CD4-positive, alpha-beta T cell treated with Interleukin-6 at 100 ng/mL for 8 hours (primary cell): ENCODE measurements at regions not wholly inside any gene's neighbourhood (a gene's known extent, or its start where the extent isn't known, plus 50 kb on each side); places are given as distances from the start of the nearest gene placed in this dataset.
"Not testable (repeated sequence)": the region's sequence is repeated elsewhere in the genome, so short reads cannot be mapped to it uniquely, and the experiment has no call there.

Source experiments
- DNase-seq: peaks from one replicate; pipeline ENCODE4 v3.0.0-alpha.2; 2020; ENCODE audit warnings: mixed read lengths, low spot score

DNA sequence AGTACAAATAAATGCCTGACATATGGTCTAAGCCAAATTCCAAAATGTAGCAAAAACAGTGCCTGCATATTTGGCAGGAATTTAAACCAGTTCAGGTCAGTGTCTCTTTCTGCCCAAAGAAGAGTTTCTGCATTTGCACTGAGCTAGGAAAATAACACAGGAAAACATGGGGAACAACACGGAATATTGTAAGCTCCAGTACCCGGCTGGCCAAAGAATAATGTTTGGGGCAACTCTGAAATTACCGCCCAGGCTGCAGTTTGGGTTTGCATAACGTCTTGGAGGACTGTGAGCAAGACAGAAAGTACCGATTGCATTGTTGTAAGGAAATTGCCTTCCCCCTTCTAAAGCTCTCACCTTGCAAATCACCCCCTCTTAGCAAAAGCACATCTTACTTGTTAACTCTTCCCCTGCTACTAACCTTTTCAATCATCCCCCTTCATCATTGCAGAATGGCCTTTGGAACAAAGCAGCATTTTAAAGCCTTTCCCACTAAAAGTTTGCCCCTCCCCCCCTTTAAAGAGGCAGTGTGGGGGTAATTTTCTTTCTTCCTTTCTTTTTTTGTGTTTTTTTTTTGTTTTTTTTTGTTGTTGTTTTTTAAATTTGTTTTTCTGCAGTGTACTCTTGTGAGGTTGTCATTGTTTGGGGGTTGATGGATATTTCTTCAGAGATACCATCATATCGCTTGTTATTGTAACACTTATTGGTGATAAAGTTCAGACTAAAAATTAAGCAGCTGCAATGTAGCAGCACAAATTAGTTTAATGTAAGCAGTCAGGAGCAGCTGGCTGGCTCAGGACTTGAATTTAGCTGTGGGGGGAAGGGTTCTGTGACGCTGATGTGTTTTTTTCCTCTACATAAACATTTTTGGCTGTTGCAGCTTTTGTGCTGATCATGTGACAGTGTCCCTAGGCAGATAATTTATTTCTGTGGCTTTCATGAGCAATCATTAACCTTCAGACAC lies 100.0 kb upstream of the CITED2 start:
- DNase-seq: no peak

DNA sequence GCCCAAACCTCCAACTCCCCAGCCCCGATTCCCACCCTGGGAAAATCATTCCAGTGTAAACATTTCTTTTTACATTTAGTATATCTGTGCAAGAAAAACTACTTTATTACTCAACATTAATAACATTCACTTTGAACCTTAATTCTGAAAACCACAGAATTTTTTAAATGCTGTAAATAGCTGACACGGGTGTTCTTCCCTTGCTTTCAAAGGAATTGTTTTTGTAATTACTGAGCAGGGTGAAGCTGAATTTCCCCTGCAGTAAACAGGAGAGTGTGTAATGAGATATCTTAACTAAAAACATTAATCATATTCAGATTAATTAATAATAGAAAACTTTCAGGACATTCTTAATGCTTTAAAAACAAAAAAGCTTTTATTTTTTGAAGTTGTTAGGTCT lies 99.3 kb upstream of the CITED2 start:
- DNase-seq: no peak

DNA sequence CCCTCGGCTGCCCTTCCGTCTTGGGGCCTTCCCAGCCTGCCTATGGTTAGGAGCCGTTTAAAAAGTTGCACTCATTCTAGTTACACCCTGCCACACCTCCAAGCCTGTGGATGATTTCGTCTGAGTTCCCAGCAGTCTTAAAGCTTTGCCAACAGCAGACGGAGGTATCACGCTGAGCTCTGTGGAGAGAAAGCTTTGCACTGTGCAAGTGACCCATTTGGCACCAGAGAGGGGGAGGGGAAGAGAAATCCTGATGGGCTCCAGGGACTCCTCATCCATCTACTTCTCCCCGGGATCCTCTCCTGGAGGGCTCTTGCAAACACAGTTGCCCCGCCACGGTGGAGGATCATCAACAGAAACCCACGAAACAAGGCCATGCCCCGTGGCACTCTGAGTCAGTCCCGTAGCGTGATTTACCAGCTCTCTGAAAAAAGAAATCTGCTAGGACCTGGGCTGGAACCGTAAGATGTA lies 98.8 kb upstream of the CITED2 start:
- DNase-seq: no peak

DNA sequence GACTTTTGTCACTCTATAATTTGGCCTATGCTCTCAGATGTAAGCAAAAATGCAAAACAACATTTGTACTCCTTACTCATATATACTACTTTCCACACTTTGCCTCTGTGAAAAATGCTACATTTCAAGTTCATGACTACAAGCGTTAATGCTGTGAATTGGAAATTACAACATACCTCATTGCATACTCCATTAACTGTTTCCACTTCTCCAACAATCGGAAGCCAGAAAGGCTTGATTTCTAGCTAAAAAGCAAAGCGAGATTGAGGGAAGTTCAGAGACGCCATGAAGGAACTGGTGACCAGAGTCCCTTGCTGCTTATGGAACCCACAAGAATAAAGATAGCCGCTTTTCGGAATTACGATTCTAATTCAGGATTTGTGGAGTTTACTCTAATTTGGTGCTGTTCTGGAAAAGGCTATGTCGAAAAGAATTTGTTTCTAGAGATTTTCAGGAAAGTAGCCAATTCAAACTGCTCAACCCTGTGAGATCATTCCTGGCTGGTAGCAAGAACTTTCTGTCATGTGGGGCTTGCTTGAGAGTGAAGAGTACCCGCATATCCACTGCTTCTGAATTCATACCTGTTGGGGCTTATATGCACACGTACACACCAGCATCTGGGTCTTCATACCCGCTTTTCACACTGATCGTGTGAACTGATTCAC lies 98.0 kb upstream of the CITED2 start:
- no peak for DNase-seq

DNA sequence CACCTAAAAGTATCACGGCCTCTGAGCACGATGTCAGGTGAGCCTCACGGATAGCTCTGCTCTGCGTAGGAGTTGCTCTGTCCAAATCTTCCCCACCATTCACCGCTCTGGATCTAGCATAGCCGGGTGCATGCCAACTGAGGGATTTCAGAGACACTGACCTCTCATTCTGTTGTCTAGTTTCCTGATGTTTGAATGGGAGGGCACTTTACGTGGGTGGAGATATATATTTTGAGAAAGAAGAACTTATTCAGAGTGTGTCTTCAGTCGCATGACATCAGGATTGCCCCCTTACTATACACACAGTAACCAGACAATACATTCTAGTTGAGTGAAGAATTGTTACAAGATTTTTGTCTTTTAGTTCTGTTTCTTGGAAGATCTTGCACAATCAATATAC lies 96.5 kb upstream of the CITED2 start:
- no peak for DNase-seq

DNA sequence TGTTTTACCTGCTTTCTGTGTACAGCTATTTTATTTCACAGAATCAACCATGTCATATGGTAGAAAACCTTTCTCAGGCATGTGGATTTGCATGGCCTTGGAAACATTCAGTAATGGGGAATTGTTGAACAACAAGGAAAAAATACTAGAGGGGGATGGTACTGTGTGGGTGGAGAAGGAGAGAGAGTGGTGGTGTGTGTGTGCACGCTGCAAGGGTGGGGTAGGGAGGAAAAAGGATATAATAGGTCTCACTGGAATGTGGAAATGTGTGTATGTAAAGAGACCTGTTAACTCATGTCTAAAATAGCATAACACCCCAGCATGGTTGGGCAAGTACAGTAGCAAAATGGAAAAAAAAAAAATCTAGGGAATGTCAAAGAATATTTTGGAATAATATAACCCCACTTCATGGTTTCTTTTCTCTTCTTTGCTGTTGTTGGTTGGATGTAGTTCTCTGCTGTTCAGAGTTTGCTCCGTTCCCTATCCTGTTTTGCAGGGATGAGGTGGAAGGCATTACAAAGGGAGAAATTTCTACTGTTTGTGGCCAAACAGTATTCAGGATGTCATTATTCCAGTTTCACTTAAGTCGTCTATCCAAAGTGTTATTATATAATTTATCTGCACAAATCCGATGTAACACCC lies 93.9 kb upstream of the CITED2 start:
- DNase-seq: no peak

DNA sequence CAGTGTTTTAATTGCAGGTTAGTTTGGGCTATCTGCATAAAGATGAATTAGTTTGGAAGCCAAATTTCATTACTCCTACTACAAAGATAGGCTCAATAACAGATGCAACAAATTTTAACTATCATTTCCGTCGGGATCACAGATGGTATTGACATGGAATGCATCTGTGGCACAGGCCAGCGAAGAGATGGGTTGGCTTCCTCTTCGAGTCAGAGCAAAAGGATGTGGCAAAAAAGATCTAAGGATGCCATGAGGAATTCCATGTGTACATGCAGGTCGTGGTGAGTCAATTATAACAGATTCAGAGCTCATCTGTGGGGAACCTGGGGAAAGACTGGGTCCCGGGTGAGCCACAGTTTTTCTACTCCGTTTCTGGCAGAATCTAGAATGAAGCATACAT lies 83.0 kb upstream of the CITED2 start:
- DNase-seq: no peak

DNA sequence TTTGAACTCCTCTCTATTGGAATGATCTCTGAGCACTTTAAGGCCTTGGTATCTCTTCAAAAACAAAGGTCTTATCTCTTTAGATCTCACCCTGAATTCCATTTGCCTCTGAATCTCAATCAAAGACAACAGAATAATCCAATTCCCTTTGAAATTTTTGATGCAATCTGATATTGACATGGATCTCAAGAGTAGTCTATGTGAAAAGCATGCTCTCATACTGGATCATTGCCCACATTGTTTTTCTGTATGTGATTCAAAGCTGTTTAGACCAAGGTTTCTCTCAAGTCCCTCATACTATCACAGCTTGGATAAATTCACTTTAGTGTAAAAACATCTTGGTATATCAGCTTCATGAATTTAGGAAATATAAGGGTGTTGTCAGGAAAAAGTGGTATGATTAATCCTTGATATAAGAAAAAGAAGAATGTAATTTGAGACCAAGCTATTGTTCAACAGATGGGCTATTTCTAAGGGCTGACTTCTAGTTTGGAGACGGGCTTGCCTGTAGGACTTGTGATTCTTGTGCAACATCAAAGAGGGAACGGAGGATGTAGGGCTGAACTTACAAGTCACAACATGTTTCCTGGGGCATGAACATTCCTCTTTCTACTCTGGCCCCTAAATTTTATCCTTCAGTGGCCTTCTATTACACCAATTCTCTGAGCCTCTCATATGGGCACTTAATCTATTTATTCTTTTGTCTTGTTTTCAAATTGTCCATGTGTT lies 77.9 kb upstream of the CITED2 start:
- no peak for DNase-seq

DNA sequence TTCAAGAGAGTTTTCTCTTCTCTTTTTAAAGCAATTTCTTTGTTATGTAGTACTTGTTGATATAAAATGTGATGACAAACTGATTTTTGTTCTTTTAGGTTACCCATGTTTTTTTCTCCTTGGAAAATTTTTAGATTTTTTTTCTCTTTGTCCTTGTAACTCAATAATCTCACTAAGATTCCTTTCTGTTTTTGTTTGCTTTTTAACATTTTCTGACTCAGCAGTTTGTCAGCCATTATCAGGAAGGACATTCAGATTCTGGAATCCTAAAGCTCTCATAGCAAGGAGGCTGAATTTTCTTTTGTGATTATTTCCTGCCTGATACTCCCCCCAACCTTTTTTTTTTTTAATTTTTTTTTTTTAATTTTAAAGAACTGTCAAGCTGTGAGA lies 75.2 kb upstream of the CITED2 start:
- no peak for DNase-seq

DNA sequence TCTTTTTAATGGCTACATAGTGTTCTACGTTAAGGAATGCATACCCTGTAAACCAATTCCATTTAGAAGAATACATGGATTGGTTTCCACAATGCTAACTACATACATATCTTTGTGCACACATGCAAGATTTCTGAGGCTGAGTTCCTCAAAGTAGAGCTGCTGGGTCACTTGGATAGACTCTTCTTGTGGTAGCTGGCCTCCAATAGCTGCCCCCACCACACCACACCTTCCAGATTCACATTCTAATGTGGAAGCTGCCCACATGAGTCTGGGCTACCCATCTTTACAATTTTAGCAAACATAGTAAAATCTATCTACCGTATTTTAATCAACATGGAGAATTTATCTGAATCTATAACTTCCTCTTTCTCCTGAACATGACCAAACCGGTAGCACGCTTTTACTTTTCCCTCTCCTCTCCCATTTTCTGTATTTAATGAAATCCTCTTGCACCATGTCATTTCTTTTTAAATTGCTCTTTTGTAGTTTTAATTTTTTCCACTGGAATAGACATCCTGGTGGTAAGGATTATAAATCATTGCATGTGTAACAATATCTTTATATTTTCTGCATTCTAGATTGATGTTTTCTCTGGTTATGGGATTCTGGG lies 74.7 kb upstream of the CITED2 start:
- no peak for DNase-seq

DNA sequence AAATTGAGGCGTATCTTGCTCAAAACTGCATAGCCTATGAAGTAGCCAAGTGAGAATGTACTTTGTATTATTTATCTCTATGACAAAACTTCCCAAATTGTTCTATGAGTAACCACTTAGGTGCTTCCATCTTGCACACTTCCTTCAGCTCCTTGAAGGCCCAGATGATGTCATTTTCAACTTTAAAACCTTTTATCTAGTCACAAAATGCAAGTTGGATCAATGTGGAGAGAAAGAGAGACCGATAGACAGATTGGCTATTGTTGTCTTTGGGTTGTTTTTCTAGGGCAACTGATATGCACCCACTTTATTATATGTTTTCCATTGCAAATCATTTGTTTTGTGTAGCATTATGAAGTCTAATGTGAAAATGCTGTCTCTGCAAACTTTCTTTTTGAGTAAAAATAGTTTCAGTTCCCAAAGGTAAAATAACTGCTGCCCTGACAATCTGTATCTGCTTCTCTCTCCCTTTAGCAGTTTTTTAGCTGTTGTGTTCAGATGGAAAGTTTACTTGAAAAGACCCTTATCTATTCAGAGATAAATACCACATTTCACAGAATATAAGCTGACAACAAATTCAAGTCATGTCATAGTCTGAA lies 73.7 kb upstream of the CITED2 start:
- no peak for DNase-seq

DNA sequence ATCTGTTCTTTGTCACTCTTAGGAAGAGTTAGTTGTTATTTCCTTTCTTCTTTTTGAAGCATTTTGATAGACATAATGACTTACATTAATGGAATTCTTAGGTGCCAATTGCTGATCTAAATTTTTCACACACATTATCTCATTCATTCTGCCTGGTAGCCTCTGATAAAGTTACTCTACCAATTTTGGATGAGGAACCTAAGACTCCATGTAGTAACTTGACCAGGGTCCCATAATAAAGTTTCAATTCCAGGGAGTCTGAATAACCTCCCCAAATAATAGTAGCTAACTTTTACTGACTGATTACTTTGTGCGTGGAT lies 73.2 kb upstream of the CITED2 start:
- DNase-seq: no peak

DNA sequence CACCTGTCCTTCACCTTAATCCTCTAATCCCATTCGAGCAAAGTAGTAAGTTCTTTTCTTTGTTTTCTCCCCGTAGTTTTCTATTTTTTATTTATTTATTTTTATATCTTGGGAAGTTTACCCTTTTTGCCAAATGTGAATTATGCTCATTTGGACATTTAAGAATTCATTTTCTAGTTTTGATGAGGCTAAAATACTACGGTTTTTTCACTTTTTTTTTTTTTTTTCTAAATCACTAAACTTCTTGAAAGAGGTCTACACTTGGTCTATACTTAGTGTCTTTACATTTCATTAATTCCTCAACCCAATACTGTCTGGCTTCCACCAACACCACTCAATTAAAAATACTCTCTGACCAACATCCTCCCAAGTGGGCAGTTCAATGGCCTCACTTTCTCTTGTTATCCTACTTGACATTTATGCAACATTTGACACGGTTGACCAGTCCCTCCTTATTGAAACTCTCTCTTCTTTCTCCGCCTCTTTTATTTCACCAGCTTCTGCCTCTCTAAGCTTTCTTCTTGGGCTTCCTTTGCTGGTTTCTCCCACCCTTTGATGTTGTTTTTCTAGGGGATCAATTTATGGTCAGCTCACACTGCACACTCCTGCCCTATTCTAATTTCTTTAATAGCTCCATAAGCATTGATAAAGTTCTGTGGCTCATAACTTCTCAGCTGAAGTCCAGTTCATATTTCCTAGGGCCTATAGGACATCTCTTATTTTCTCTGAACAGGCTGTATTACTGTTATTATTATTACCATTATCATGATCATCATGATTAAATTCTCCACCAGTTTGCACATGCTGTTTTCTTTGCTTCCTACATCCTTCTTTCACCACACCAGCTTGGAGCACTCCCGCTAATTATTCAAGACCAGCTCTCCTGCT lies 72.6 kb upstream of the CITED2 start:
- DNase-seq: no peak

DNA sequence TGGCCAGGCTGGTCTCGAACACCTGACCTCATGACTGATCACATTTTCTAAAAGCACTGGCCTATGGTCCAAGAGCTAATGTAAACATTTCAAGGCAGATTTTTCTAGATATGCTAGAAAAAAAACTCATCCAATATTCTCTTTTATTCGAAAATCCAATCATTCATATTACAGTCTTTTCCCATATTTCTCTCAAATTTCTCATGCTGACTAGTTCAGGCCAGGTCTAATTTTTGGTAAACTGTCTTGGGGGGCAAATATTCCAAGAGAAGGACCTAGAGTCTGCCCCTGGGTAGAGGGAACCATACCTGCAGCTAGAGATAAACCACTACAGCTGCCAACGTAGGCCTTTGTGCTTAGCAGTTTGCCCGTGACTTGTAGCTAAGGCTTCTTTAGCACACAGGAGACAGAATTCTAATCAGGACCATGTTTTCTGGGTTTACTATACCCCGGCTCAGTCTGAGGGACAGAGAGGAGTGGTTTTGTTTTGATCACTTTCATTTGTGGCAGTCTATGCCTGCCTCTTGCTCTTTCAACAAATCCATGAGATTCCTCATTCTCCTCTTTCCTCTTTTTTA lies 71.8 kb upstream of the CITED2 start:
- DNase-seq: no peak

DNA sequence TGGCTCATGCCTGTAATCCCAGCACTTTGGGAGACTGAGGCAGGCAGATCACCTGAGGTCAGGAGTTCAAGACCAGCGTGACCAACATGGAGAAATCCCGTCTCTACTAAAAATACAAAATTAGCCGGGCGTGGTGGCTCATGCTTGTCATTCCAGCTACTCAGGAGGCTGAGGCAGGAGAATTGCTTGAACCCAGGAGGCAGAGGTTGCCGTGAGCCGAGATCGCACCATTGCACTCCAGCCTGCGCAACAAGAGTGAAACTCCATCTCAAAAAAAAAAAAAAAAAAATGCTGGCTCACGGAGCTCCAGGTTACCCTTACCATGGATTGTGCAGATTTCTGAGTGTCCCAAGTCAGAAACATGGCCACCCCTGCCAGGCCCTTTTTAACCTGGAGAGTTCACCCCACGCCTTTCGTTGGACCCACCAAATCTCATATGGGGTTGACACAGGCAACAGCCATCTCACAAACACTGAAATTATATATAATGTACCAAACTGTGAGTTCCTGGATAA lies 69.9 kb upstream of the CITED2 start:
- DNase-seq: not testable (repeated sequence)

DNA sequence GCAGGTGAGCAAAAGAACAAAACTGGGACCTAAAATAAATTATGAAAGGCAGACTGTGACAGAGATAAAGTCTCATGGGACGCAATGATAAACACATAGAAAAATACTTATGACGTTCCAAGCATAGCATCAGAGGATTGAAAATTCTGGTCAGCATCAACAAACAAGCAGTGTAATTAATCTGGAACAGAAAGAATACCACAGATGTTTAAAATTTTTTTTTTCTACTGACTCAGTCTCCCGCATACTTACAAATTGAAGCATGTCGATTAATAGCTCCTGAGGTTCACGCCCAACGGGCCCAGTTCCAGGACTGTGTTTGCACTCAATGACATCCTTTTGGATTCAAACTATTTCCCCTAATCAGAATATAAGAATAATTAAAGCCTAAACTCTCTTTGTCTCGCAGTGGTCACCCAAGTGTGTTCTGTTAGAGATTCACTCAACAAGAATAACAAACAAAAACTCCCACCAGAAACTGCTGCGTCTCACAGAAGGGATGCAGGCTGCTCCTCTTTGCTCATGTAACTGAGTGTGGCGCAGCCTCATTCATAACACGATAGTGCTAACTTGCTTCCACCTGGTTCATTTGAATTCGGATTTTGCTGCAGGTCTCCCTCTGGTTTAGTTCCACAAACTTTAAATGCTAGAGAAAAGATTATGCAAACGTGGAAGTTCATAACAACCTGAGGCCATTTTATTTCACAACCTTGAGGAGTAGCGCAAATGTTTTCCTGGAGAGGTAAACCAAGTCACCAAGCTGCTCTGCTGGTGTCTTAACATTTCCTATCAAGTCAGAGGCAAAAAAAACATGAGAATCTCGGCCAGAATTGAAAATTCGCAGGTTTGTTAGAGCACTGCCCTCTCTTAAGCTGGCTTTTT lies 69.0 kb upstream of the CITED2 start:
- DNase-seq: no peak

DNA sequence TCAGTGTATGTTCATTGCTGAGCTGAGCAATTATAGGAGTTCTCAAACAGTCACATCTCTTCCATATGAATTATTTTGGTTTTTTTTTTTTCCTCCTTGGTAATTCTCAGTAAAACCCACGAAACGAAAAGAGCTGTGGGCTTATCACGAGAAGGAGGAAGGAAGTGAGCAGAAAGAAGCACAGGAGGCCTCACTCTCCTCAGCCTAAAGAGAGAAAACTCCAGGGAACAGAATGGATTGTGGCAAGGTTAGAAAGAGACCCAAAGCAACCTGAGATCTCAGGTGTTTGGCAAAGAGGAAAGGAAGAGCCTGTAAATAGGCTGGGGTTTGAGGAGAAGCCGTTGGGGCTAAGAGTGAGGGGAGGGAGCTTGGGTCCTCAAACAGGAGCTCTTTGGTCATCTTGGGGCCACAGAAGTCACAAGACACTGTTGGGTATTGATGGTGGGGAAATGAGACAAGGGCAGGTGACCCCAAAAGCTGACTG lies 67.8 kb upstream of the CITED2 start:
- no peak for DNase-seq

DNA sequence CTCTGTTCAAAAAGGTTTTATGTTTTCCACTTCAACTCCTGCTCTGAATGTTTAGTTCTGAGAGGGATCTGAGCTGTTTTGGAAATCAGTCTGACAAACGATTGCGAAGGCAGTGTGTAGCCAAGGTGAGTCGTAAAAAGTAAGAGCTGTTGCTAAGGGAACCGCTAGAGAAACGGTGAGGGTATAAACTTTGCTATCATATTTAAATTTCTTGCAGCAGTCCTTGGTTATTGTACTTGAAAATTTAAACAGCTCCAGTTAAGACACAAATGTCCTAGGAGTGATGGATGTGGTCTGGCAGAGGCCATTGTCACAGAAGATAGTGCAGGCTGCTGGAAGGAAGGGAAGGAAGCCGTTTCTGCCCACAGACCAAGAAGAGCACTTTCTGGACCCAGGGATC lies 64.9 kb upstream of the CITED2 start:
- DNase-seq: no peak

DNA sequence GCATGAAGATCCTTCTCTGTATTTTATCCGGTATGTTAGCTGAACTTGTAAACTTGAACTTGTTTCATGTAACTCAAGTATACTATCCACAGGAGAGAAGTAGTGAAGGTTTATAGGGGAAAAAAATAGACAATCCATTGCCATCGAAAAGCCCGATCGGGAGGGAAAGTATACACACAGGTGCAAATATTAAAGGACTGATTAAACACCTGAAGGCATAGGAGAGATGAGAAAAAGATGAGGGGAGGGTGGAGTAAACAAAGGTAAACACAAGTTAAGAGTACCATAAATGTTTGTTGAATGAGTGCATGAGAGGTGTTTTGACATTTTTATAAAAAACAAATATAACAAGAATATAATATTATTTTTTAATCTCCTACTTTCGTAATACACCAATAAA lies 64.3 kb upstream of the CITED2 start:
- DNase-seq: no peak
